GM18909 (cell line): ENCODE measurements at regions not wholly inside any gene's neighbourhood (a gene's known extent, or its start where the extent isn't known, plus 50 kb on each side); places are given as distances from the start of the nearest gene placed in this dataset.
"Not testable (repeated sequence)": the region's sequence is repeated elsewhere in the genome, so short reads cannot be mapped to it uniquely, and the experiment has no call there.

ENCODE experiments used
- ATAC-seq: cut with Tn5 transposase; IDR thresholded peaks from one replicate; pipeline ENCODE4 v1.9.1; 2021; ENCODE audit warnings: mild to moderate bottlenecking; ENCODE audit not compliant: unreplicated experiment, poor library complexity

DNA sequence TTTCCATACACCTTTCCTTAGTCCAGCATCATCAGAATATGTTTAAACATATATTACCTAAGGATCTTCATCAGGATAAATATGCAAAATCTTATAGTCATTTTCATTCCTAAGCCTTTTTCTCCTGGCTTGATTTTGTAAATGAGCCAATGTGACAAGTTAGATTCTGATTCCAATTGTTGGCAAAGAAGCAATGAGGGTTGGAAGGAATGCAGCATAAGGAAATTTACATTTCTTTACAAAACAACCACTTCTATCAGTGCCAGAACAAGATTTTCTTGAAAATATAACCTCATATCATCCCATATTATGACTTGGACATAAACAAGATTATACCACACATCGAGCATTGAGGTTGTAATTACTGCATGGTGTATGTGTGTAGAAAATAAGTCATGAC, 508.1 kb downstream of the TRAM1L1 start:
- no peak for ATAC-seq

DNA sequence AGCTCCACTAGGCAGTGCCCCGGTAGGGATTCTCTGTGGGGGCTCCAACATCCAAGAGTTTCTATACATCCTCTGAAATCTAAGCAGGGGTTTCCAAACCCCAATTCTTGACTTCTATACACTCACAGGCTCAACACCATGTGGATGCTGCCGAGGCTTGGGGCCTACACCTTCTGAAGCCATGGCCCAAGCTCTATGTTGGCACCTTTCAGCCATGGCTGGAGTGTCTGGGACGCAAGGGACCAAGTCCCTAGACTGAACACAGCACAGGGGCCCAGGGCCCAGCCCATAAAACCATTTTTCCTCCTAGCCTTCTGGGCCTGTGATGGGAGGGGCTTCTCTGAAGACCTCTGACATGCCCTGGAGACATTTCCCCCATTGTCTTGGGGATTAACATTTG, 511.8 kb downstream of the TRAM1L1 start:
- ATAC-seq: no peak

DNA sequence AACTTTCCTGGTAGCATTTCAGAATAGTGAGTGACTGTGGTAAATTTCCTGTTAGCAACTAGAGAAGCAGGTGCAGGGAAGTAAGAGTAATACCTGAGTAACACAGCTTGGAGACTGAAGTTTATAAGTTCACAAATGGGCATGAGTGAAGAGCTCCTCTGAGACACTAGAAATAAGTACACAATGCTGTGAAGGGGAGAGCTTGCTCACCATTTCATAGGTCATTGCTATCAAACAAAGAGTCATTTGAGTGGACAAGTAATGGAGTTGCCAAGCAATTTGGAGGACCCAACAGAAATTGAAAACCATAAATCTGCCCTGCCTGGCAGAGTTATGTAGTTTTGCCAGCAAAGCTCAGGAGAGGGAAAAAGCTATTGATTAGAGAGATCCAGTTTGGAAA, 523.6 kb downstream of the TRAM1L1 start:
- no peak for ATAC-seq

DNA sequence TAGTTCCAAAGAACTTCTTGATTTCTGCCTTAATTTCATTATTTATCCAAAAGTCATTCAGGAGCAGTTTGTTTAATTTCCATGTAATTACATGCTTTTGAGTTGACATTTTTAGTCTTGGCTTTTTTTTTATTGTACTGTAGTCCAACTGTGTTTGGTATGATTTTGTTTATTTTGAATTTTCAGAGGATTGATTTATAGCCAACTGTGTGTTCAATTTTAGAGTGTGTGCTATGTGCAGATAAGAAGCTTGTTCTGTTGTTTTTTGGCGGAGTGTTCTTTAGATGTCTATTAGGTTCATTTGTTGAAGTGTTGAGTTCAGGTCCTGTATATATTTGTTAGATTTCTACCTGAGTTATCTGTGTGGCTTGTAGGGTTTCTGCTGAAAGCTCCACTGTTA, 533.6 kb downstream of the TRAM1L1 start:
- ATAC-seq: no peak

DNA sequence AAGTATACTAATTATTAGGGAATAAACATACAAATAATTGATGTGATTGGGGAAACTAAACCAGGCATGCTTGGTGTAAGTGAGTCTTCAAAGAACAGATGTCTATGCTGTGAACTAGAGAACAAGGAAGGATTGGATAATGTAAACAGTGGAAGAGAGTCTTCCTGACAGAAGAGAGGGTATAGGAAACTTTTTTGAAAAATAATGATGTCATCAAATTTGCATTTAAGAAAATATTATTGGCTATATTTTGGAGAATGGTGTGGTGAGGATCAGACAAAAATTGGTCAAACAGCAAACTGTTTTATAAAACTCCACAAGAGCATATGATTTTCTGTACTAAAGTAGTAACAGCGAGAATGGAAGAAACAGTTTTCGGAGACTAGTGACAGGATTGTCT, 537.7 kb downstream of the TRAM1L1 start:
- no peak for ATAC-seq

DNA sequence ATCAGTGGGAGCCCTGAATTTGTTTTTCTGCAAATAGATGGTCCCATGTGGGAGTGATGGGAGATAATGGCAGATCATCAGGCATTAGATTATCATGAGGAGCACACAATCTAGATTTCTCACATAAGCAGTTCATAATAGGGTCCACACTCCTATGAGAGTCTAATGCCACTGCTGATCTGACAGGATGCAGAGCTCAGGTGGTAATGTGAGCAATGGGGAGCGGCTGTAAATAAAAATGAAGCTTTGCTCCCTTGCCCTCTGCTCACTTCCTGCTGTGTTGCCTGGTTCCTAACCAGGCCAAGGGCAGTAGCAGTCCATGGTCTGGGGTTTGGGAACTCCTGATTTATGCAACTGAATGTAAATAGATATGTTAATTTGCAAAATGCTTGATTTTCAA, 538.6 kb downstream of the TRAM1L1 start:
- no peak for ATAC-seq

DNA sequence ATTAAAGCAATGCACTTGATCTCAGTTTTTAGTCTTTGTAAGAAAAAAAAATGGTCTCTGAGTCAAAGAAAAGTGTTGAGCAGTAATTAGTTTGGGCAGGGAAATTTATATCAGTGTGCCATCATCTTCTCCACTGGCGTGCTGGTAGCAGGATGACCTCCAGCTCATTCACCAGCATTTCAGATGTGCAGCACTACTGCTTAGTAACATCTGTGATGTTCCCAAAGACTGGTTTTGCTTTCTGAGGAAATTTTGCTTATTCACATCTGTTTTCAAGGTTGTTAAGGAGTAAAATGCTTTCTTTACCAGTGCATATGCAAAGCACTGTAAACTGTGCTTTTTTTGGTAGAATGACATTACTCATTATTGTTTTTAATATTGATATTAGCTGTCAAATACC, 540.4 kb downstream of the TRAM1L1 start:
- ATAC-seq: no peak

DNA sequence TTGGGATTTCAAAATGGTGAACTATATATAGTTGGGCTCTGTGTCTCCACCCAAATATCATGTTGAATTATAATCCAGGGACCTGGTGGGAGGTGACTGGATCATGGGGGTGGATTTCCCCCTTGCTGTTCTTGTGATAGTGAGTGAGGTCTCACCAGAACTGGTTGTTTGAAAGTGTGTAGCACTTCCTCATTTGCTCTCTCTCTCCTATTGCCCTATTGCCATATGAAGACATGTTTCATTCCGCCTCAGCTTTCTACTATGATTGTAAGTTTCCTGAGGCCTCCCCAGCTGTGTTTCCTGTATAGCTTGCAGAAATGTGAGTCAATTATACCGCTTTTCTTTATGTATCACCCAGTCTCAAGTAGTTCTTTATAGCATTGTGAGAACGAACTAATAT, 545.6 kb downstream of the TRAM1L1 start:
- ATAC-seq: no peak

DNA sequence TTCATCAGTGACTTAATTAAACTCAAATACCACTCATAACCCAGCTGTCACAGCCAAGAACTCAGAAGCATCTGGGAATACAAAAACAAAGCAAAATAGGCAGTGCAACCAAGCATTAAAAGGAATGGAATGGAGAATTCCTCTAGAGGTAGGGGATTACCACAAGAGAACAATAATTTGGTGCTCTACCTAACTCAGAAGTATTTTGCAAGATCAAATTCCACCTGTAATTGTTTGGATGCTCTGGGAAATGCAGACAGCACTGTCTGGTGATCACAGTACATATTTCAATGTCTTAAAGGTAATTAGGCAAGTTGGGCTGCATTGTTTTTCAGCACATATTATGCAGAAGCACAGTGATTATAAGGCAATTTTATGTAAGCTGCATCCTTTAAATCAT, 547.5 kb downstream of the TRAM1L1 start:
- no peak for ATAC-seq

DNA sequence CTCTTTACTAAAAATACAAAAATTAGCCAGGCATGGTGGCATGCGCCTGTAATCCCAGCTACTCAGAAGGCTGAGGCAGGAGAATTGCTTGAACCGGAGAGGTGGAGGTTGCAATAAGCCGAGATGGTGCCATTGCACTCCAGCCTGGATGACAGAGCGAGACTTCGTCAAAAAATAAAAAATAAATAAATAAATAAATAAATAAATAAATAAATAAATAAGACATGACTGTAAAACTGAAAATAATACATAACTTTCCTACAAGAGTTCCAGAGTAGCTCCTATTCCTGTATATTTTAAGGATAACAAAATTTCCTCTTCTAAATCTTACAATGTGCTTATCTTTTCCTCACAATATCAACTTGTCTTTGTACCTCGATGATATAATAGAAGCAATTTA, 549.4 kb downstream of the TRAM1L1 start:
- ATAC-seq: not testable (repeated sequence)

DNA sequence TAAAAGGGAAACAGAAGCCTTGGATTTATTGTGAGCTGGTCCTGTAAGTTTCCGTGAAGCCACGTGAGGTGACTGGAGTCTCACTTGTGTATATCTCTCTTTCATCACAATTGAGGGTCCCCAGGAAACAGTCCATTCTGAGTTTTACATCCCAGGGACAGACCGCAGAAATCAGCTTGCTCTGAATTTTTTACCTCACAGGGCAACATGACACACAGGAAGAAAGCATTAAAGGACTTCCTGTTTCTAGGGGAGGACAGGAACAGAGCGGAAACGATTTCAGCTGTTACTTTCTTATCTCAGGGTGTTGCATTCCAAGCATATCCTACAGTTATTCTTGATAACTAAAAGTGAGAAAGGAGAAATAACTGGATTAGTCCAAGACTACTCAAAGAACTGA, 553.5 kb downstream of the TRAM1L1 start:
- ATAC-seq: peak; percentile 46

DNA sequence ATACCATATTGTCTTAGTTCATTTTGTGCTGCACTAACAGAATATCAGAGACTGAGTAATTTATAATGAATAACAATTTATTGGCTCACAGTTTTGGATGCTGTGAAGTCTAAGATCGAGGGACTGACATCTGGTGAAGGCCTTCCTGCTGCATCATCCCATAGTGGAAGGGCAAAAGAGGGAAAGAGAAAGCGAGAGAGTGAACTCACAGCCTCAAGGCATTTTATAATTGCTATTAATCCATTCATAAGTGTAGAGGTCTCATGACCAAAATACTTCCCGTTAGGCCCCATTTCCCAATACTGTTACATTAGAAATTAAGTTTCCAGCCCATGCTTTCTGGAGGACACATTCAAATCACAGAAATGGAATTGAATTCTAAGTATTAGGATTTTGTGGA, 554.4 kb downstream of the TRAM1L1 start:
- no peak for ATAC-seq

DNA sequence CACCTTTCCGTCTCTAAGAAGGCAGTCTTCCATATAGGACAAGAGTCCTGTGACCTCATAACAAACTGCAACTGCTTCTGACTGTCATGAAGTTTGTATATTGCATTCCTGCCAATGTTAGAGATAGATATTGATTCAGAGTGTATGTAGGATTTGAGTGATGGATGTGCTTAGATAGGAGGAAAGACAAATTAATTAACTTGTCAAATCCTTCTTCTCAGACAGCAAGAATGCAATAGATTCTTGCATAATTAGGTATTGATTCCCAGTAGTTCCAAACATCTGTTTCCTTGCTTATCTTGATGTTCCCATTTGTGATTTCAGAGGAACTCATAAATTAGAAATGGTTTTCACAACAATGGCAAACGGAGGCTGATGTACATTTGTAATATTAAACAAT, 555.3 kb downstream of the TRAM1L1 start:
- no peak for ATAC-seq

DNA sequence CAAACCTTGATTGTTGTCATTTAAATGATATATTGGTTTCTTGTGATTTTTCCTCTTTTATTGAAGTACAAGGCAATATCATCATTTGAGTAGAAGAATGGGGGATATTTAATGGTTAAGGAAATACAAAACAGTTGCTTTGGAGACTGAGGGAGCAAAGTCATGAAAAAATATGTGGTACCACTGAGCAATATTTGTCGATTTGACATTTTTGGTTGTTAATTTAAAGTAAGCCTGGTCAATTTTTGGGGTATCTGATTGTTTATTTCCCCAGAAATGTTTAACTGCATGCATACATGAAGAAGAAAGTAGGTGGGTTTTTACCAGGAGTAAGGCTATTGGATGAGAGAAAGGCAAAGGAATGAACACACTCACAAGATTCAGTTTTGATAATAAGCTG, 556.2 kb downstream of the TRAM1L1 start:
- ATAC-seq: no peak

DNA sequence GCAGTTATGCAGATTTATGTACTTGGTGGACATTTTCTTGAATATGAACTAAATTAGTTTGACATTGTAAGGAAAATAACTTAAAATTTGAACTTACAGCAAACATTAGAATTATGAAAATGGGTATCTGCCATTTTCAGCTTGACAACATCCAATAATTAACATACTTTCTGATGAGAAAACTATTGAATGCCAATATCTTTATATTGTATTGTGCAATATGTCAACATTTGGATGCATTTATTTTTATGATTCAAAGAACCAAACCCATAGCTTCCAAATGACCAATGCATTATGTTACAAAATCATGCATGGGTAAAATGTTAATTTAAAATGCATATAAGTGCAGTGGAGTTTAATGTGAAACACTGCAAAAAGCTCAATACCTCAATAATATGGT, 562.5 kb downstream of the TRAM1L1 start:
- no peak for ATAC-seq

DNA sequence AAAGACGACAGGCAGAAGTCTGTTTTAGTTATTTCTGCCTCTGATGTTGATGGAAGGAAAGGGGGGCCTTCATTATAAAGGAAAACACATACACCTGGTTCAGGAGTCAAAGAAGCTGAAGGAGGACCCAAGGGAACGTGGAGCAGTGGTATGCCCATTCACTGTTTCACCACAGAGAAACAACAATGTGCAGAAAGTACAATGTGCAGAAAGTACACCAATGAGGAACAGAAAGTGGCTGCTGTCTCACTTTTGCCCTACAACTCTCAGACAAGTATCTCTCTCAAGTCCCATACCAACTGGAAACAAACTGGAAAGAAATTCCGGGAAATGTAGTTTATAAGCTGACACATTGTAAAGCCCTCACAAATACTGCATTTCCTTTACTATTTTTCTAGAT, 564.5 kb downstream of the TRAM1L1 start:
- no peak for ATAC-seq

DNA sequence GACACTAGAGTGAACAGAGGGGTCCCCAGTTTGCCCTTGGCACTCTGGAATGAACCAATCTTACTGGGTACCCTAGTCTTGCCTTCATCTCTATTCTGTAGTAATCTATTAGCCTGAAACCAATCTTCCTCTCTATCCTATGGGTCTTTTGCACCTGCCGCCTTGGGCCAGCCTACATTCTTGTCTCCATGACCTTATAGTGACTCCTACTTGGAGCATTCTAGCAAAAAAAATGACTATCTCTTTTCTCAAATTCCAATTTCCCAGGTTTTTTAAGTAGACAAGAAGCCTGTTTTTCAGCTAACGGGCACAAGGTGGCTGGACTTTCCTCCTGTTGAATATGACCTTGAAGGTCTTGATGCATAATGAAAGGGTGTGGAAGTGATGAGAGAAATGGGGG, 568.7 kb downstream of the TRAM1L1 start:
- ATAC-seq: no peak

DNA sequence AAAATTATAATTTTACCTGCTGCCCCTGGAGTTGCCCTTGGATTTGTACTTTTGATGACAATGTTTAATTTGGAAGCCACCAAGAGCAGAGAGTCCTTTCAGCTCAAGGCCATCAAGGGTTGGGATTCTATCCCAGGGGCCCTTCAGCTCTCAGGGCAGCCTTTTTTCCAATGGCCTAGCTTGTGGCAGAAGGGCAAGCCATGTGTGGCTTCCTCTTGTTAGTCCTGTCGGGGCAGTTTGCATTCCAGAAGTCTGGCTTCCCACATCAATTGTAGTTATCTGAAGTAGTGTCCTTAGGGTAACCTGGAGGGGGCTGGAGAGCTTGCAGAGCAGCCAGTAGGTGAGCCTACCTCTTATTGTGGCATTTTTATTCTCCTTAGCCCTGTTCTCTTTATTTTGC, 569.4 kb downstream of the TRAM1L1 start:
- no peak for ATAC-seq

DNA sequence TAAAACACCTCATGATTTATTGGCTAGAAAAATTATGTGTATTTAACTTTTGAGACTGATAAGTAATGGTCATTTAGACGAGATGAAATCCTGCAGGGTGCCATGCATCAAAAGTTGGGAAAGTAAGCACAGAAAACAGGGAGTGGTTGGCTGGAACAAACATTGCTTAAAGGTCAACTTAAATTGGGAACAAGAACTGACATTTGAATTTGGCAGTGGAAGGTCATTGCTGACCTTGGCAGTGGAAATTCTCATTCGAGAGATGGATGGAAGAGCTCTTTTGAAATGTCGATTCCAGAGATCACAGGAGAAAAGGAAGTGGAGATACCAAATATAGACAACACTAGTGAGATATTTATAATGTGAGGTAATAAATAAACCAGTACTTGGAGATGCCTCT, 572.8 kb downstream of the TRAM1L1 start:
- ATAC-seq: no peak

DNA sequence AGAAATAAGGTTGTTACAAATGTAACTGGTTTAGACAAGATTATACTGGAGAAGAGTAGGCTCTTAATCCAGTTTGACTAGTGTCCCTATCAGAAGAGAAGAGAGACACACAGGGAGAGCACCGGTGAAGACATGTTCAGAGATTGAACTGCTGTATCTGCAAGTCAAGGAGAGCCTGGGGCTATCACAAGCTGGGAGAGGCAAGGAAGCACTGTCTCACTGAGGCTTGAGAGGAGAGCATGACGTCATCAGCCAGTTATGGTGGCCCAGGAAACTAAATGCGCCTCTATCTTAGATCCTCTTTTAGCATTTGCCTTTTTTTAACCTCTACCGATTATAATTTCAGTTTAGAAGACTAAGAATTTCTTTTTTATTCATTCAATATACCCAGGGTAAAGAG, 583.4 kb downstream of the TRAM1L1 start:
- no peak for ATAC-seq

DNA sequence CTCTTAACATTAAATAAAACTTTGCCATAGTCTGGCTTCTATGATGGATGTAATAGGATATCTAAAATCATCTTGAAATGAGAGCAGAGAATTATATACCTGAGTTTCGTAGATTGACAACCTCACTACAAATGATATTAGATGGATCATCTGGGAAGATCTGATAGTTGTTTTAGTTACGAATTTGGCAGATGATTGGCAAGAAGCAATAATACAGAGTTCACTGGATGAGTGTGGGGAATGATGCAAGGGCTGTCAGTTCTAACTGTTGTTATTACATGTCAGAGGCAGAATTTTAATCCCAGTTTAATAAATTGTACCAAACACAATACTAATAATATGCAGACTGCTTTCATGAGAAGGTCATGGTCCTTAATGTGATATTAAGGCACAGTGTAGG, 585.2 kb downstream of the TRAM1L1 start:
- no peak for ATAC-seq

DNA sequence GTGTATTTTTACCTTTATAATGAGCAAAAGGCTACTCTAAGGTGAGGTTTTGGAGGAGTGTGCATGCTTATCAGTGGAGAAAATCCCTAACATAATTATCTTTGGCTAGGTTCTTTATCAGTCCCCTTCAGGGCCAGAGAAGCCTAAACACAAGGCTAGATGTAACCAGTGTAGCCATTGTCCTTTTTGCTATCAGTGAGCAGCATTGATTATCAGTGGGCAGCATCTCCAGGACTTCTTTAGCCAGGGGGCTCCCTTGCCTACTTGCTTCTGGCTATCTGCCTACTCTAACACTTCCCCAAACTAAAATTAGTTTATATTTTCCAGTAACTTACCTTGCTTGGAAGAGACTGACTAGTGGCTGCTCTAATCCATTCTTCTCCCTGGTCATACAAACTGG, 595.6 kb downstream of the TRAM1L1 start:
- ATAC-seq: no peak

DNA sequence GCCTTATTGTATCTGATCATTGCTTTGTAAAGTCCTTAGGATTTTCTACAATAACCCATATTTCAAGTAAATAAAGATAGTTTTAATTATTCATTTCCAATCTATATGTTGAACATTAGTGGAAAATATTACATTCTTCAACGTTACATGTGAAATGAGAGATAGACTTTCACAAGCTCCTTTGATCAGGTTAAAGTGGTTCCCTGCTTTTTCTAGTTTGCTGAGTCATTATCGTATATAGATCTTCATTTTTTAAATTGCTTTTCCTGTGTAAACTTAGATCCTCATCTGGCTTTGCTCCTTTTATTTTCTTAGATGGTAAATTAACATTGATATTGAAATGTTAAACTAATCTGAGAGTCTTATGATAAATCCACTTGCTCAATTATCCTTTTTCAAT, 599.0 kb downstream of the TRAM1L1 start:
- no peak for ATAC-seq
